WI38 (cell line): ENCODE measurements at regions not wholly inside any gene's neighbourhood (a gene's known extent, or its start where the extent isn't known, plus 50 kb on each side); places are given as distances from the start of the nearest gene placed in this dataset.
"Not testable (repeated sequence)": the region's sequence is repeated elsewhere in the genome, so short reads cannot be mapped to it uniquely, and the experiment has no call there.

Experiments
- H3K4me3 ChIP-seq: 2 replicates; pipeline ENCODE4 v1.5.1; 2011; ENCODE audit warnings: low read depth, mild to moderate bottlenecking, control low read depth, low read length
- TF ChIP-seq, protein P1 (sequence below): IDR thresholded peaks from 2 replicates; pipeline ENCODE4 v1.5.1; 2012; ENCODE audit warnings: low read depth, mild to moderate bottlenecking, control low read depth, low read length

- not testable (repeated sequence) for H3K4me3 ChIP-seq
Observed at GRCh38 chr16:31581065-31581464, 53.4 kb downstream of the AHSP start.

DNA sequence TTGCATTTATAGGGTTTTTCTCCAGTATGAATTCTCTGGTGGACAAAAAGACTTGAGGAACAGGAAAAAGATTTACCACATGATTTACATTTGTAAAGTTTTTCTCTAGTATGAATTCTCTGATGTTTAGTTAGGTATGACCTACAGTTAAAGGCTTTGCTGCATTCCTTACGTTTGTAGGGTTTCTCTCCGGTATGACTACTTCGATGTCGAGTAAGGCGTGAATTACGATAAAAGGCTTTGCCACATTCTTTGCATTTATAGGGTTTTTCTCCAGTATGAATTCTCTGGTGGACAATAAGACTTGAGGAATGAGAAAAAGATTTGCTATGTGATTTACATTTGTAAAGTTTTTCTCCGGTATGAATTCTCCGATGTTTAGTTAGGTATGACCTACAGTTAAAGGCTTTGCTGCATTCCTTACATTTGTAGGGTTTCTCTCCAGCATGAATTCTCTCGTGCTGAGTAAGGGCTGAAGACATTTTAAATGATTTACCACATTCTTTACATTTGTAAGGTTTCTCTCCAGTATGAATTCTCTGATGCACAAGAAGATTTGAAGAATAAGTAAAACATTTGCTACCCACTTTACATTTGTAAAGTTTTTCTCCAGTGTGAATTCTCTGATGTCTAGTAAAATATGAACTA is 74.2 kb downstream of the AHSP start:
- not testable (repeated sequence) for H3K4me3 ChIP-seq

DNA sequence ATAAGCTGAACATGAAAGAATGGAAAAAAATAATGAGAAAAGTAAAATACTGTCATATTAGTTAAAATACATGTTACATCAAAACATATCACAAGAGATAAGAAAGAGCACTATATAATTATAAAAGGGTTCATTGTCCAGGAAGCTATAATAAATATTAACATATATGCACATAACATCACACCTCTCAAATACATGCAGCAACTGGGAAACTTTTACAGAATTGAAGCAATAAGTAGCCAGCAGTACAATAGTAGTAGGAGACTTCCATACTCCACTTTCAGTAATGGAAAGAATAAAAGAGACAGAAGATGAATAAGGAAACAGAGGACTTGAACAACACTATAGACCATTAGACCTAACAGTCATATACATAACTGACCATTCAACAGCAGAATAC is 90.4 kb downstream of the AHSP start:
- H3K4me3 ChIP-seq: no peak overlapping the region
- TF ChIP-seq, protein P1, sequence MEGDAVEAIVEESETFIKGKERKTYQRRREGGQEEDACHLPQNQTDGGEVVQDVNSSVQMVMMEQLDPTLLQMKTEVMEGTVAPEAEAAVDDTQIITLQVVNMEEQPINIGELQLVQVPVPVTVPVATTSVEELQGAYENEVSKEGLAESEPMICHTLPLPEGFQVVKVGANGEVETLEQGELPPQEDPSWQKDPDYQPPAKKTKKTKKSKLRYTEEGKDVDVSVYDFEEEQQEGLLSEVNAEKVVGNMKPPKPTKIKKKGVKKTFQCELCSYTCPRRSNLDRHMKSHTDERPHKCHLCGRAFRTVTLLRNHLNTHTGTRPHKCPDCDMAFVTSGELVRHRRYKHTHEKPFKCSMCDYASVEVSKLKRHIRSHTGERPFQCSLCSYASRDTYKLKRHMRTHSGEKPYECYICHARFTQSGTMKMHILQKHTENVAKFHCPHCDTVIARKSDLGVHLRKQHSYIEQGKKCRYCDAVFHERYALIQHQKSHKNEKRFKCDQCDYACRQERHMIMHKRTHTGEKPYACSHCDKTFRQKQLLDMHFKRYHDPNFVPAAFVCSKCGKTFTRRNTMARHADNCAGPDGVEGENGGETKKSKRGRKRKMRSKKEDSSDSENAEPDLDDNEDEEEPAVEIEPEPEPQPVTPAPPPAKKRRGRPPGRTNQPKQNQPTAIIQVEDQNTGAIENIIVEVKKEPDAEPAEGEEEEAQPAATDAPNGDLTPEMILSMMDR: no peak

GRCh38 chr16:31636433-31636832 is 108.7 kb downstream of the AHSP start:
- TF ChIP-seq, protein P1: no peak
- no peak overlapping the region for H3K4me3 ChIP-seq

- no peak overlapping the region for H3K4me3 ChIP-seq
- TF ChIP-seq, protein P1: no peak
Observed at GRCh38 chr16:31641279-31641678, 113.6 kb downstream of the AHSP start.

GRCh38 chr16:31655674-31656073 is 128.0 kb downstream of the AHSP start:
- not testable (repeated sequence) for H3K4me3 ChIP-seq

DNA sequence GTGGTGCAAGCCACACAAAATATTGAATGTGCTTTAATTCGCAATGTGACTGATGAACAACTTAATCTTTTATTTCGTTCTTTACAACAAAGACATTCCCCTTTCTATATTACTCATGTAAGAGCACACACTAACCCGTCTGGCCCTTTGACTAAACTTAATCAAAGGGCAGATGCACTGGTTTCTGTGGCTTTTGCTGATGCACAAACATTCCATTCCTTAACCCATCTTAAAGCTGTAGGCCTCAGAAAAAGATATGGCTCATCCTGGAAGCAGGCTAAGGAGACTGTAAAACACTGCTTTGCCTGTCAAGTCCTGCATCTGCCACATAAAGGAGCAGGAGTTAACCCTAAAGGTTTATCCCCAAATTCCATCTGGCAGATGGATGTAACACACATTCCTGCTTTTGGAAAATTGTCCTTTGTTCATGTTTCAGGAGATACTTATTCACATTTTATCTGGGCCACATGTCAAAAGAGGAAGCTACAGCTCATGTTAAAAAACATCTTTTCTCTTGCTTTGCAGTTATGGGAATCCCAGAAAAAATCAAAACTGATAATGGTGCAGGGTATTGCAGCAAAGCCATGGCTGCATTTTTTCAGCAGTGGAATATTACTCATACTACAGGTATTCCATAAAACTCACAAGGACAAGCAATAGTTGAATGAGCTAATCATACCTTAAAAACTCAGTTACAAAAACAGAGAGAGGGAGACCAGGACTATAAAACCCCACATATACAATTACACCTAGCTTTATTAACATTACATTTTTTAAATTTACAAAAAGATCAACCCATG is 137.2 kb downstream of the AHSP start:
- no peak overlapping the region for H3K4me3 ChIP-seq
- TF ChIP-seq, protein P1: no peak

- TF ChIP-seq, protein P1: no peak
- no peak overlapping the region for H3K4me3 ChIP-seq
Observed at GRCh38 chr16:31674686-31675085, 147.0 kb downstream of the AHSP start.

- TF ChIP-seq, protein P1: no peak
Observed at GRCh38 chr16:31676731-31677130, 149.0 kb downstream of the AHSP start.

More at GRCh38 chr16:31676731-31677130, 149.0 kb downstream of the AHSP start:
- no peak overlapping the region for H3K4me3 ChIP-seq
